Nephron progenitor cell (in vitro differentiated cells): ENCODE measurements at regions not wholly inside any gene's neighbourhood (a gene's known extent, or its start where the extent isn't known, plus 50 kb on each side); places are given as distances from the start of the nearest gene placed in this dataset.

Experiments
- DNase-seq: peaks from one replicate; pipeline ENCODE4 v3.0.0; 2021
- H3K27ac Mint-ChIP-seq: 2 replicates; pipeline ENCODE4 v1.8.0; 2021; ENCODE audit warnings: mild to moderate bottlenecking, moderate library complexity, mixed read lengths
- H3K27me3 Mint-ChIP-seq: 2 replicates; pipeline ENCODE4 v1.8.0; 2021; ENCODE audit warnings: mild to moderate bottlenecking, low read depth, mixed read lengths; ENCODE audit not compliant: poor library complexity
- H3K36me3 Mint-ChIP-seq: 2 replicates; pipeline ENCODE4 v1.8.0; 2021; ENCODE audit warnings: low read depth, mixed read lengths
- H3K4me1 Mint-ChIP-seq: 2 replicates; pipeline ENCODE4 v1.8.0; 2021; ENCODE audit warnings: mixed read lengths
- H3K4me3 Mint-ChIP-seq: 2 replicates; pipeline ENCODE4 v1.8.0; 2021; ENCODE audit warnings: mild to moderate bottlenecking, moderate library complexity, mixed read lengths
- H3K9me3 Mint-ChIP-seq: 2 replicates; pipeline ENCODE4 v1.8.0; 2021; ENCODE audit warnings: mild to moderate bottlenecking, moderate library complexity, mixed read lengths
- CTCF ChIP-seq: fragments of 200-600 bp; sonication (generic); IDR thresholded peaks from 2 replicates; pipeline ENCODE4 v1.5.0; 2021; ENCODE audit warnings: antibody characterized with exemption

DNA sequence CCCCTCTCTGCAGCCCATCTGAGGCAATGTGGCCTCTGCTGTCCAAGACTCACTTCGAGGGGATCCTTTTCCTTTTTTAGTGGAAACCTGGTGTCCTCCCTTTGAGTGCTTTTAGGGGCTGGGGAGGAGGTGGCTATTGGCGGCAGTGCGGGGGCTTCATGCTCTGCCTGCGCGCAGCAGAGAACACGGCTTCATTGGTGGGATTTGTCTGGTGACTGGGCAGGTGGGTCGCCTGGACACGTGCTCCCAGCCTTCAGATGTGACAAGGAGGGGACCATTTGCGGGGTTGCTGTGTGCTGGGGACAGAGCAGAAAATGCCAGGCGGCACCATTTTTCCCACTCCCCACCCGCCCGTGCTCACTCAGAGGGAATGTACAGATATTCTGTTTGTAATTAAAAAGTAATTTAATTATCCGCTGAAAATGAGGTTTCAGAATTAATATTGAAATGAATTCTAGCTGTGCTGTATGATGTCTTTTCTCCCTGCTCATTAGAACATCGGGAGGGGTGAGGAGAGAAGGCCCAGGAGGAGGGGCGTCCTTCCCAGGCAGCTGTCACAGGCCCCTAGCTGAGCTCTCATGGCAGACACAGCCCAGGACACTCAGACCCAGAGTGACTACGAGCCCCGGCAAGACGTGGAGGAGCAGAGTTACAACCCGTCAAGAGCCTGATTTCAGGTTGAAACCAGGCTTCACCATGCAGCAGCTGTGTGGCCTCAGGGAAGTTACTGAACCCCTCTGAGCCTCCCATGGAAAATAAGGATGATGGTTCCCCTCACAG, 417.2 kb upstream of the SULF2 start:
- Mint-ChIP-seq H3K4me1 (peaks cover 75% of the 10 kb centered on the region), H3K27me3 (peaks cover 12% of the 10 kb centered on the region), H3K4me3 (no peak overlapping the region), H3K9me3 (no peaks in the 10 kb centered on the region), H3K27ac (no peak overlapping the region), H3K36me3 (no peaks in the 10 kb centered on the region)
- no peak for DNase-seq
- no peak for TF ChIP-seq CTCF

DNA sequence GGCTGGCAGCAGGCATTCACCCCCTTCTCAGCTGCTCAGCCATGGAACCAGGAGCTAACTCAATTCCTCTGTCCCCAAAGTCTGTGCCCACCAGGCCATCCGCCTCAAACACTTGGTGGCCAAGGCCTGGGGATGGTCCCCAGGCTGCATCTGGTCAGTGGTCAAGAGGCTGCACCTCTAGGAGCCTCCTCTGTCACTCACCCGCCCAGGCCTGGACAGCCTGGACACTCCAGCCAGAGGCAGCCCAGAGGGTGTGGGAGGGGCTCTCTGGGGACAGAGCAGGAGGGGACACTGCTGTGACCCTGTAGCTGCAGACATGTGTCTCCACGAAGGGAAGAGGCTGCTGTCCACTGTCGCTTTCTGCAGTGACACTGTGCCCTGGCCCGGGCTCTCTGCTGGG, 416.6 kb upstream of the SULF2 start:
- Mint-ChIP-seq H3K36me3 (no peaks in the 10 kb centered on the region), H3K9me3 (no peaks in the 10 kb centered on the region), H3K4me3 (no peak overlapping the region), H3K27ac (no peak overlapping the region), H3K4me1 (peaks cover 75% of the 10 kb centered on the region), H3K27me3 (peaks cover 12% of the 10 kb centered on the region)
- TF ChIP-seq CTCF = no peak
- DNase-seq = no peak

DNA sequence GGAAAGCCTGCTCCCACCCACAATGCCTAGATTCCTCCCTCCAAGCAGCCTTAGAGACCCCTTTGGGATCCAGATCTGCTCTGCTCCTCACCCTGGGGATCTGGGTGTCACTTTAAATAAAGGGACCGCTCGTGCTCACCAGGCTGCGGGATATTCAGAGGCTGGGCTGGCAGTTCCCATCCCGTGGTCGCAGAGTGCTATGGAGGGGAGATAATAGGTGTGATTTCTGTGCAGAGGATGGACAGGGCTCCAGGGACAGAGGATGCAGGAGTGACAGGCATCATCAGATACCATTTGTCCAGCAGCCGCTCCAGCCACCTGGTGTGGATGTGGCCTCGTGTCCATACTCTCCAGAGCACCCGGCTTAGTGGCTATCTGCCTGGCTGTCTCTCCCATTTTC, 415.9 kb upstream of the SULF2 start:
- Mint-ChIP-seq H3K4me1 (peaks cover 75% of the 10 kb centered on the region), H3K4me3 (no peak overlapping the region)
- no peak for TF ChIP-seq CTCF

GRCh38 chr20:48198929-48199451, 413.7 kb upstream of the SULF2 start:
- TF ChIP-seq CTCF = no peak
- H3K4me1 Mint-ChIP-seq = peaks cover 79% of the 10 kb centered on the region
- DNase-seq = no peak
- no peaks in the 10 kb centered on the region for H3K36me3 Mint-ChIP-seq
- H3K9me3 Mint-ChIP-seq = no peaks in the 10 kb centered on the region
- H3K4me3 Mint-ChIP-seq = peak overlapping the region; percentile 21
- peaks cover 12% of the 10 kb centered on the region for H3K27me3 Mint-ChIP-seq
- H3K27ac Mint-ChIP-seq = peak overlapping the region; percentile 79

More for the DNA sequence above, 415.9 kb upstream of the SULF2 start:
- Mint-ChIP-seq H3K36me3 (no peaks in the 10 kb centered on the region), H3K27me3 (peaks cover 12% of the 10 kb centered on the region), H3K27ac (no peak overlapping the region), H3K9me3 (no peaks in the 10 kb centered on the region)
- DNase-seq = no peak

DNA sequence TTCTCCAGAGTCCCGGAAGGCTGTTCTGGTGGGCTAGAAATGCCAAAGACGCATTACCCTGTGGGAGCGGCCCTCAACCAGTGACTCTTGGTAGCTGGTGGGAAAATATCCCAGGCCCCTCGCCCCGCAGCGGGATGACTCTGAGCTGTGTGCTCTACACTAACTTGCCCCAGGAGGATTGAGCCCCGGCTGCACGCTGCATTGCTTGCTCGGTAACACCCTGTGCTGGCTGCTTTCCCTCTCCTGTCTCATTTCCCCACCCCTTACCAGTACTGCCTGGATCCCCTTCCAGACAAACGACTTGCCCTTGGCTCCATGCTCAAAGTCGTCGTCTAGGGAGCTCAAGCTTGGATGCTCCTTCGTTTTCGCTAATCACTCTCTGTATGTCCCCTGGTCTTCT, 411.8 kb upstream of the SULF2 start:
- H3K27ac Mint-ChIP-seq = no peak overlapping the region
- H3K27me3 Mint-ChIP-seq = peaks cover 13% of the 10 kb centered on the region
- no peak overlapping the region for H3K4me3 Mint-ChIP-seq
- no peaks in the 10 kb centered on the region for H3K36me3 Mint-ChIP-seq
- peaks cover 86% of the 10 kb centered on the region for H3K4me1 Mint-ChIP-seq
- DNase-seq = no peak
- TF ChIP-seq CTCF = no peak
- H3K9me3 Mint-ChIP-seq = no peaks in the 10 kb centered on the region

DNA sequence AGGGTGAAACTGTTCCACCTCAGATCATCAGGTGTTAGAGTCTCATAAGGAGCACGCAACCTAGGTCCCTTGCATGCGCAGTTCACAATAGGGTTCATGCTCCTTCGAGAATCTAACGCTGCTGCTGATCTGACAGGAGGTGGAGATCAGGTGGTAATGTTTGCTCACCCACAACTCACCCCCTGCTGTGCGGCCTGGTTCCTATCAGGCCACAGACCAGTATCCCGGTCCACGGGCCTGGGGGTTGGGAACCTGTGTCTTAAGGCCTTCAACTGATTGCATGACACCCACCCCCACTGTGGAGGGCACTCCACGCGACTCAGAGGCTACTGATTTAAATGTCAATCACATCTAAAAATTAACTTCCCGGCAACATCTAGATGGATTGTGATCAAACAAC, 411.2 kb upstream of the SULF2 start:
- peaks cover 13% of the 10 kb centered on the region for H3K27me3 Mint-ChIP-seq
- no peak overlapping the region for H3K4me3 Mint-ChIP-seq
- DNase-seq = no peak
- no peaks in the 10 kb centered on the region for H3K9me3 Mint-ChIP-seq
- H3K36me3 Mint-ChIP-seq = no peaks in the 10 kb centered on the region
- no peak for TF ChIP-seq CTCF
- peaks cover 86% of the 10 kb centered on the region for H3K4me1 Mint-ChIP-seq
- no peak overlapping the region for H3K27ac Mint-ChIP-seq
